Pons (tissue), 1 donor: ENCODE measurements at regions not wholly inside any gene's neighbourhood (a gene's known extent, or its start where the extent isn't known, plus 50 kb on each side); places are given as distances from the start of the nearest gene placed in this dataset.
"Not testable (repeated sequence)": the region's sequence is repeated elsewhere in the genome, so short reads cannot be mapped to it uniquely, and the experiment has no call there.

Experiments used
- DNase-seq: peaks from one replicate; pipeline ENCODE4 v3.0.0-alpha.2; 2016; ENCODE audit warnings: low spot score

GRCh38 chr1:101122452-101123166, 97.0 kb upstream of the DPH5 start:
- no peak for DNase-seq

GRCh38 chr1:101121975-101122374, 96.4 kb upstream of the DPH5 start:
- no peak for DNase-seq

GRCh38 chr1:101121504-101121903, 95.9 kb upstream of the DPH5 start:
- DNase-seq, result no peak

- no peak for DNase-seq
These were observed 95.3 kb upstream of the DPH5 start for GRCh38 chr1:101120868-101121267.

GRCh38 chr1:101119289-101119688, 93.7 kb upstream of the DPH5 start:
- no peak for DNase-seq

- DNase-seq, result no peak
These were observed 90.4 kb upstream of the DPH5 start for GRCh38 chr1:101116006-101116405.

GRCh38 chr1:101115112-101115511, 89.5 kb upstream of the DPH5 start:
- no peak for DNase-seq

GRCh38 chr1:101114128-101114527, 88.5 kb upstream of the DPH5 start:
- not testable (repeated sequence) for DNase-seq

- DNase-seq, result peak; percentile 27
These were observed 86.6 kb upstream of the DPH5 start for GRCh38 chr1:101112051-101112780.

- DNase-seq, result no peak
These were observed 85.9 kb upstream of the DPH5 start for GRCh38 chr1:101111461-101111860.

- DNase-seq, result no peak
These were observed 84.2 kb upstream of the DPH5 start for GRCh38 chr1:101109791-101110190.

GRCh38 chr1:101108111-101108500, 82.5 kb upstream of the DPH5 start:
- DNase-seq, result no peak

GRCh38 chr1:101107496-101108110, 82.0 kb upstream of the DPH5 start:
- DNase-seq, result no peak

- DNase-seq, result peak; percentile 19
These were observed 80.3 kb upstream of the DPH5 start for GRCh38 chr1:101105877-101106276.

- DNase-seq, result no peak
These were observed 77.0 kb upstream of the DPH5 start for GRCh38 chr1:101102426-101103156.

- no peak for DNase-seq
These were observed 75.8 kb upstream of the DPH5 start for GRCh38 chr1:101101360-101101759.

GRCh38 chr1:101100674-101101073, 75.1 kb upstream of the DPH5 start:
- no peak for DNase-seq

GRCh38 chr1:101098907-101099306, 73.3 kb upstream of the DPH5 start:
- DNase-seq, result no peak

- no peak for DNase-seq
These were observed 72.7 kb upstream of the DPH5 start for GRCh38 chr1:101098327-101098726.

- DNase-seq, result no peak
These were observed 64.2 kb upstream of the DPH5 start for GRCh38 chr1:101089613-101090338.

- DNase-seq, result no peak
These were observed 62.8 kb upstream of the DPH5 start for GRCh38 chr1:101088431-101088830.

- DNase-seq, result no peak
These were observed 61.2 kb upstream of the DPH5 start for GRCh38 chr1:101086783-101087182.
